Large intestine (tissue), 3 donors: ENCODE measurements at regions not wholly inside any gene's neighbourhood (a gene's known extent, or its start where the extent isn't known, plus 50 kb on each side); places are given as distances from the start of the nearest gene placed in this dataset.

Source experiments
- DNase-seq, 2 donors: peaks; one replicate each; pipeline versions ENCODE4 v3.0.0 to v3.0.0-alpha.2; 2013
- H3K27ac ChIP-seq: one replicate; pipeline ENCODE4 v1.5.1; 2013; ENCODE audit warnings: low read length
- H3K27me3 ChIP-seq: 2 replicates; pipeline ENCODE4 v1.6.1; 2013; ENCODE audit warnings: low read length; ENCODE audit not compliant: control insufficient read depth, insufficient read depth
- H3K36me3 ChIP-seq: 2 replicates; pipeline ENCODE4 v1.6.1; 2013; ENCODE audit warnings: low read length; ENCODE audit not compliant: control insufficient read depth, insufficient read depth
- H3K4me1 ChIP-seq: one replicate; pipeline ENCODE4 v1.6.1; 2013; ENCODE audit warnings: low read length; ENCODE audit not compliant: control insufficient read depth, insufficient read depth
- H3K4me3 ChIP-seq: one replicate; pipeline ENCODE4 v1.5.1; 2013; ENCODE audit warnings: low read length
- H3K9me3 ChIP-seq: one replicate; pipeline ENCODE4 v1.6.1; 2013; ENCODE audit warnings: mild to moderate bottlenecking, low read depth, low read length, moderate library complexity; ENCODE audit not compliant: control insufficient read depth
- WGBS: methylation state at CpG from one replicate; pipeline ENCODE4 v1.1.5; 2013; ENCODE audit warnings: low lambda C conversion rate; ENCODE audit not compliant: insufficient coverage; 5-methylcytosine and 5-hydroxymethylcytosine counted together

GRCh38 chr9:89892920-89893319 is 288.1 kb downstream of the GADD45G start:
- no peaks in the 10 kb centered on the region for H3K36me3 ChIP-seq
- H3K27me3 ChIP-seq: no peaks in the 10 kb centered on the region
- no peak overlapping the region for H3K27ac ChIP-seq
- no CpG with 5 or more reads among the region's 6 CpGs for WGBS
- H3K4me1 ChIP-seq: peaks cover 9% of the 10 kb centered on the region
- DNase-seq: peak in 1 of 2 donors; percentile 21
- no peak overlapping the region for H3K4me3 ChIP-seq
- no peaks in the 10 kb centered on the region for H3K9me3 ChIP-seq

GRCh38 chr9:89893886-89894285 is 289.1 kb downstream of the GADD45G start:
- Histone ChIP-seq H3K4me1 (peaks cover 9% of the 10 kb centered on the region), H3K4me3 (no peak overlapping the region), H3K27me3 (no peaks in the 10 kb centered on the region), H3K27ac (no peak overlapping the region), H3K9me3 (no peaks in the 10 kb centered on the region), H3K36me3 (no peaks in the 10 kb centered on the region)
- DNase-seq: no peak
- WGBS: no CpG with 5 or more reads among the region's 2 CpGs

- no CpG with 5 or more reads among the region's 5 CpGs for WGBS
- Histone ChIP-seq H3K36me3 (no peaks in the 10 kb centered on the region), H3K27ac (no peak overlapping the region), H3K27me3 (no peaks in the 10 kb centered on the region), H3K4me3 (no peak overlapping the region), H3K4me1 (peaks cover 2% of the 10 kb centered on the region), H3K9me3 (no peaks in the 10 kb centered on the region)
- DNase-seq: no peak
These were observed 292.1 kb downstream of the GADD45G start for GRCh38 chr9:89896806-89897340.

- Histone ChIP-seq H3K9me3 (no peaks in the 10 kb centered on the region), H3K4me3 (no peak overlapping the region), H3K27me3 (no peaks in the 10 kb centered on the region), H3K36me3 (no peaks in the 10 kb centered on the region), H3K4me1 (no peaks in the 10 kb centered on the region), H3K27ac (no peak overlapping the region)
- no peak for DNase-seq
- no CpG with 5 or more reads among the region's 3 CpGs for WGBS
These were observed 294.8 kb downstream of the GADD45G start for GRCh38 chr9:89899573-89899972.

- WGBS: 100% methylated on average over 1 of the region's 4 CpGs
- DNase-seq: no peak
- H3K4me3 ChIP-seq: no peak overlapping the region
These were observed 297.1 kb downstream of the GADD45G start for GRCh38 chr9:89901920-89902319.

GRCh38 chr9:89902450-89903140 is 297.8 kb downstream of the GADD45G start:
- no CpG with 5 or more reads among the region's 8 CpGs for WGBS
- H3K4me3 ChIP-seq: no peak overlapping the region
- no peak overlapping the region for H3K27ac ChIP-seq
- DNase-seq: no peak
- no peaks in the 10 kb centered on the region for H3K36me3 ChIP-seq
- H3K4me1 ChIP-seq: no peaks in the 10 kb centered on the region
- no peaks in the 10 kb centered on the region for H3K27me3 ChIP-seq
- no peaks in the 10 kb centered on the region for H3K9me3 ChIP-seq

More at GRCh38 chr9:89901920-89902319, 297.1 kb downstream of the GADD45G start:
- no peaks in the 10 kb centered on the region for H3K9me3 ChIP-seq
- H3K27me3 ChIP-seq: no peaks in the 10 kb centered on the region
- no peaks in the 10 kb centered on the region for H3K36me3 ChIP-seq
- H3K4me1 ChIP-seq: no peaks in the 10 kb centered on the region
- no peak overlapping the region for H3K27ac ChIP-seq

- DNase-seq: no peak
- H3K9me3 ChIP-seq: no peaks in the 10 kb centered on the region
- H3K4me3 ChIP-seq: no peak overlapping the region
- H3K4me1 ChIP-seq: no peaks in the 10 kb centered on the region
- H3K36me3 ChIP-seq: no peaks in the 10 kb centered on the region
- no peaks in the 10 kb centered on the region for H3K27me3 ChIP-seq
- WGBS: 70% methylated on average over 2 of the region's 3 CpGs
- no peak overlapping the region for H3K27ac ChIP-seq
These were observed 298.3 kb downstream of the GADD45G start for GRCh38 chr9:89903141-89903475.

- DNase-seq: no peak
- Histone ChIP-seq H3K27me3 (no peaks in the 10 kb centered on the region), H3K36me3 (no peaks in the 10 kb centered on the region), H3K27ac (no peak overlapping the region), H3K9me3 (no peaks in the 10 kb centered on the region), H3K4me3 (no peak overlapping the region), H3K4me1 (no peaks in the 10 kb centered on the region)
- WGBS: 100% methylated on average over 1 of the region's 5 CpGs
These were observed 301.0 kb downstream of the GADD45G start for GRCh38 chr9:89905606-89906338.

GRCh38 chr9:89911721-89912604 is 307.2 kb downstream of the GADD45G start:
- Histone ChIP-seq H3K27ac (no peak overlapping the region), H3K4me1 (no peaks in the 10 kb centered on the region), H3K4me3 (no peak overlapping the region), H3K36me3 (no peaks in the 10 kb centered on the region), H3K27me3 (no peaks in the 10 kb centered on the region), H3K9me3 (no peaks in the 10 kb centered on the region)
- no peak for DNase-seq
- no CpG with 5 or more reads among the region's 9 CpGs for WGBS

- Histone ChIP-seq H3K4me3 (no peak overlapping the region), H3K4me1 (no peaks in the 10 kb centered on the region), H3K27ac (no peak overlapping the region), H3K27me3 (no peaks in the 10 kb centered on the region), H3K36me3 (no peaks in the 10 kb centered on the region), H3K9me3 (no peaks in the 10 kb centered on the region)
- DNase-seq: no peak
- no CpG with 5 or more reads among the region's 5 CpGs for WGBS
These were observed 307.8 kb downstream of the GADD45G start for GRCh38 chr9:89912605-89912953.
